Hepatocyte (in vitro differentiated cells): ENCODE measurements at regions not wholly inside any gene's neighbourhood (a gene's known extent, or its start where the extent isn't known, plus 50 kb on each side); places are given as distances from the start of the nearest gene placed in this dataset.

Experiments
- DNase-seq: peaks from one replicate; pipeline ENCODE4 v3.0.0-alpha.2; 2016; ENCODE audit warnings: low spot score
- H2AFZ ChIP-seq: fragments of 200-600 bp; sonication (generic); 2 replicates; pipeline ENCODE4 v1.6.0; 2016; ENCODE audit warnings: antibody characterized with exemption, mild to moderate bottlenecking
- H3K27ac ChIP-seq: fragments of 200-600 bp; sonication (generic); 2 replicates; pipeline ENCODE4 v1.5.1; 2016; ENCODE audit warnings: mild to moderate bottlenecking
- H3K27me3 ChIP-seq: fragments of 200-600 bp; sonication (generic); 2 replicates; pipeline ENCODE4 v1.6.1; 2016
- H3K36me3 ChIP-seq: fragments of 200-600 bp; sonication (generic); replicated peaks from 2 replicates; pipeline ENCODE4 v1.5.1; 2016; ENCODE audit warnings: low read depth; ENCODE audit not compliant: insufficient read depth
- H3K4me1 ChIP-seq: fragments of 200-600 bp; sonication (generic); 2 replicates; pipeline ENCODE4 v1.5.1; 2016; ENCODE audit warnings: mild to moderate bottlenecking, moderate library complexity; ENCODE audit not compliant: insufficient read depth
- H3K4me2 ChIP-seq: fragments of 200-600 bp; sonication (generic); 2 replicates; pipeline ENCODE4 v1.6.0; 2016
- H3K4me3 ChIP-seq: fragments of 200-600 bp; sonication (generic); 2 replicates; pipeline ENCODE4 v1.5.1; 2016; ENCODE audit warnings: mild to moderate bottlenecking
- H3K79me2 ChIP-seq: fragments of 200-600 bp; sonication (generic); 2 replicates; pipeline ENCODE4 v1.6.0; 2017; ENCODE audit warnings: mild to moderate bottlenecking
- H3K9me2 ChIP-seq: fragments of 200-600 bp; sonication (generic); replicated peaks from 2 replicates; pipeline ENCODE4 v1.6.0; 2017; ENCODE audit warnings: mild to moderate bottlenecking; ENCODE audit not compliant: insufficient read depth
- H3K9me3 ChIP-seq: fragments of 200-600 bp; sonication (generic); 2 replicates; pipeline ENCODE4 v1.5.1; 2016; ENCODE audit warnings: low read depth, mild to moderate bottlenecking
- H4K20me1 ChIP-seq: fragments of 200-600 bp; sonication (generic); 2 replicates; pipeline ENCODE4 v1.6.0; 2016; ENCODE audit warnings: mild to moderate bottlenecking; ENCODE audit not compliant: insufficient read depth, poor library complexity, severe bottlenecking
- CTCF ChIP-seq: fragments of 200-600 bp; sonication (generic); IDR thresholded peaks from 2 replicates; pipeline ENCODE4 v1.5.1; 2016; ENCODE audit warnings: antibody characterized with exemption, mild to moderate bottlenecking; ENCODE audit not compliant: poor library complexity
- EZH2 ChIP-seq: fragments of 200-600 bp; sonication (generic); IDR thresholded peaks from 2 replicates; pipeline ENCODE4 v1.6.1; 2016; ENCODE audit warnings: antibody characterized with exemption, mild to moderate bottlenecking, borderline replicate concordance
- EZH2phosphoT487 ChIP-seq: fragments of 200-600 bp; sonication (generic); IDR thresholded peaks from one replicate; pipeline ENCODE4 v1.6.1; 2018; ENCODE audit warnings: antibody characterized with exemption, mild to moderate bottlenecking, low read depth, moderate library complexity; ENCODE audit not compliant: unreplicated experiment, severe bottlenecking
- WGBS: methylation state at CpG from one replicate; pipeline ENCODE4 v1.1.6; 2016; ENCODE audit warnings: low lambda C conversion rate; ENCODE audit errors: missing lambda C conversion rate; 5-methylcytosine and 5-hydroxymethylcytosine counted together

- no peak overlapping the region for H2AFZ ChIP-seq
- no peak for DNase-seq
- no peak overlapping the region for H3K27ac ChIP-seq
- TF ChIP-seq EZH2phosphoT487 (no peak), CTCF (no peak), EZH2 (no peak)
- H3K4me1 ChIP-seq: no peaks in the 10 kb centered on the region
- H3K4me2 ChIP-seq: no peak overlapping the region
- H3K9me2 ChIP-seq: no peaks in the 10 kb centered on the region
- no peaks in the 10 kb centered on the region for H3K9me3 ChIP-seq
- no peak overlapping the region for H3K4me3 ChIP-seq
- WGBS: 90% methylated on average over 4 of the region's 4 CpGs
- no peaks in the 10 kb centered on the region for H3K27me3 ChIP-seq
- H3K36me3 ChIP-seq: no peaks in the 10 kb centered on the region
- no peaks in the 10 kb centered on the region for H4K20me1 ChIP-seq
- no peaks in the 10 kb centered on the region for H3K79me2 ChIP-seq
Observed at GRCh38 chr18:51862051-51862715, 477.8 kb upstream of the DCC start.

GRCh38 chr18:51864219-51864965, 475.6 kb upstream of the DCC start:
- Histone ChIP-seq H3K4me1 (no peaks in the 10 kb centered on the region), H3K9me3 (no peaks in the 10 kb centered on the region), H2AFZ (no peak overlapping the region), H3K4me2 (no peak overlapping the region), H4K20me1 (no peaks in the 10 kb centered on the region), H3K79me2 (no peaks in the 10 kb centered on the region), H3K27me3 (no peaks in the 10 kb centered on the region), H3K36me3 (no peaks in the 10 kb centered on the region), H3K27ac (no peak overlapping the region), H3K4me3 (no peak overlapping the region), H3K9me2 (no peaks in the 10 kb centered on the region)
- TF ChIP-seq EZH2phosphoT487: no peak
- no peak for DNase-seq
- 90% methylated on average over 34 of the region's 36 CpGs for WGBS

- Histone ChIP-seq H2AFZ (no peak overlapping the region), H4K20me1 (no peaks in the 10 kb centered on the region), H3K36me3 (no peaks in the 10 kb centered on the region), H3K79me2 (no peaks in the 10 kb centered on the region), H3K9me2 (no peaks in the 10 kb centered on the region), H3K27me3 (no peaks in the 10 kb centered on the region), H3K9me3 (no peaks in the 10 kb centered on the region), H3K27ac (no peak overlapping the region), H3K4me1 (no peaks in the 10 kb centered on the region), H3K4me2 (no peak overlapping the region), H3K4me3 (no peak overlapping the region)
- WGBS: 100% methylated on average over 1 of the region's 1 CpG
- DNase-seq: no peak
- TF ChIP-seq CTCF: no peak
- no peak for TF ChIP-seq EZH2
- no peak for TF ChIP-seq EZH2phosphoT487
Observed at GRCh38 chr18:51865538-51865937, 474.5 kb upstream of the DCC start.

GRCh38 chr18:51867767-51868166, 472.2 kb upstream of the DCC start:
- no peaks in the 10 kb centered on the region for H3K36me3 ChIP-seq
- H3K79me2 ChIP-seq: no peaks in the 10 kb centered on the region
- no peak for TF ChIP-seq CTCF
- TF ChIP-seq EZH2phosphoT487: no peak
- no peak for TF ChIP-seq EZH2
- no peaks in the 10 kb centered on the region for H4K20me1 ChIP-seq
- H3K9me2 ChIP-seq: no peaks in the 10 kb centered on the region
- H3K9me3 ChIP-seq: no peaks in the 10 kb centered on the region
- H3K4me1 ChIP-seq: no peaks in the 10 kb centered on the region
- no peaks in the 10 kb centered on the region for H3K27me3 ChIP-seq
- H2AFZ ChIP-seq: no peak overlapping the region
- H3K4me3 ChIP-seq: no peak overlapping the region
- H3K27ac ChIP-seq: no peak overlapping the region
- DNase-seq: peak; percentile 62
- H3K4me2 ChIP-seq: no peak overlapping the region
